ENCODE measurements at regions not wholly inside any gene's neighbourhood (a gene's known extent, or its start where the extent isn't known, plus 50 kb on each side); places are given as distances from the start of the nearest gene placed in this dataset.

DNA sequence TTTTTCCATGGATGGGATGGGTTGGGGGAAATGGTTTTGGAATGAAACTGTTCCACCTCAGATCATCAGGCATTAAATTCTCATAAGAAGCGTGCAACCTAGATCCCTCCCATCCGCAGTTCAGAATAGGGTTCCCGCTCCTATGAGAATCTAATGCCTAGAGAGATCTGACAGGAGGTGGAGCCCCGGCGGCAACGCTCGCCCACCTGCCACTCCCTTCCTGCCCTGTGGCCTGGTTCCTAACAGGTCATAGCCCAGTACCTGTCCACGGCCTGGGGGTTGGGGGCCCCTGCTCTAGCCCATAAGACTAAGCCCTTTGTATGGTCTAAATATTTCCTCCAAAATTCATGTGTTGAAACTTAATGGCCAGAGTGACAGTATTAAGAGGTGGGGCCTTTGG is 92.3 kb upstream of the SALL4 start:
- intact Hi-C loops (cut with DNase I) = no loop called here
- Histone ChIP-seq H3K27ac (no peak overlapping the region), H3K4me3 (no peak overlapping the region), H3K36me3 (no peaks in the 10 kb centered on the region), H3K4me1 (no peaks in the 10 kb centered on the region), H3K27me3 (no peaks in the 10 kb centered on the region), H3K9me3 (no peaks in the 10 kb centered on the region)
- WGBS, 2 donors = 70 to 72% methylated on average over 8 of the region's 8 CpGs
- no peak for DNase-seq
- no peak for ATAC-seq
- FAIRE-seq = no peak
- TF ChIP-seq, protein P1, sequence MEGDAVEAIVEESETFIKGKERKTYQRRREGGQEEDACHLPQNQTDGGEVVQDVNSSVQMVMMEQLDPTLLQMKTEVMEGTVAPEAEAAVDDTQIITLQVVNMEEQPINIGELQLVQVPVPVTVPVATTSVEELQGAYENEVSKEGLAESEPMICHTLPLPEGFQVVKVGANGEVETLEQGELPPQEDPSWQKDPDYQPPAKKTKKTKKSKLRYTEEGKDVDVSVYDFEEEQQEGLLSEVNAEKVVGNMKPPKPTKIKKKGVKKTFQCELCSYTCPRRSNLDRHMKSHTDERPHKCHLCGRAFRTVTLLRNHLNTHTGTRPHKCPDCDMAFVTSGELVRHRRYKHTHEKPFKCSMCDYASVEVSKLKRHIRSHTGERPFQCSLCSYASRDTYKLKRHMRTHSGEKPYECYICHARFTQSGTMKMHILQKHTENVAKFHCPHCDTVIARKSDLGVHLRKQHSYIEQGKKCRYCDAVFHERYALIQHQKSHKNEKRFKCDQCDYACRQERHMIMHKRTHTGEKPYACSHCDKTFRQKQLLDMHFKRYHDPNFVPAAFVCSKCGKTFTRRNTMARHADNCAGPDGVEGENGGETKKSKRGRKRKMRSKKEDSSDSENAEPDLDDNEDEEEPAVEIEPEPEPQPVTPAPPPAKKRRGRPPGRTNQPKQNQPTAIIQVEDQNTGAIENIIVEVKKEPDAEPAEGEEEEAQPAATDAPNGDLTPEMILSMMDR (IDR thresholded peaks at IDR 0.05) = no peak

DNA sequence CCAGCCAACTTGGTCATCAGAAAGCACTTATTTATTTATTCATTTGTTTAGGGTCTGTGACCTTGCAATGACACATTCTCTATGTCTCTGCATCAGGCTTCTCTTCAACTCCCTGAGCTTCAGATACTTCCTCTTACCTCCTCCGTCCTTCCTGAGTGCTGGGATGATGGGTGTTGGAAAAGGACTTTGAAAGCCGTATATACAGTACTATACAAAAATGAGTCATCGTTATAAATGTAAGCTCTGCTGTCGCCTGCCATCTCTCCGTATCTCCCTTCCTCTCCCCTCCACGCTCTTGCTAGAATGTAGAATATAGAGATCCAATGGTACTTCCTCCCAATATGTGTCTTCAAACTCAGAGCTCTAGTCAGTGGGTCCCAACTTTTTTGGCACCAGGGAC is 91.9 kb upstream of the SALL4 start:
- TF ChIP-seq, protein P1 (IDR thresholded peaks at IDR 0.05) = no peak
- intact Hi-C loops (cut with DNase I) = no loop called here
- Histone ChIP-seq H3K4me3 (no peak overlapping the region), H3K9me3 (no peaks in the 10 kb centered on the region), H3K36me3 (no peaks in the 10 kb centered on the region), H3K27ac (no peak overlapping the region), H3K27me3 (no peaks in the 10 kb centered on the region), H3K4me1 (no peaks in the 10 kb centered on the region)
- ATAC-seq (no peak), DNase-seq (no peak), FAIRE-seq (no peak)
- WGBS, 2 donors = 72 to 76% methylated on average over 6 of the region's 6 CpGs

DNA sequence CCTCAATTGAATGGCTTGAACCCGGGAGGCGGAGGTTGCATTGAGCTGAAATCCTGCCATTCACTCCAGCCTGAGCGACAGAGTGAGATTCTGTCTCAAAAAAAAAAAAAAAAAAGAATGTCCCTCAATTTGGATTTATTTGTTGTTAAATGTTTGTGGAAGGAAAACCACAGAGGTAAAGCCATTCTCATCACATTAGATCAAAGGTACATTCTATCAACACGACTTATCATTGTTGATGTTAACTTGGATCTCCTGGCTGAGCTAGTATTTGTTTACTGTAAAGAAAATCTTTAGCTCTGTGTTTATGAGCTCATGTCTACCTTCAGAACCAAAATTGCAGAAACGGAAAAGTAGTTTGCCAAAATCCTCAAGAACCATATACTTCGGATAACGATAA is 91.4 kb upstream of the SALL4 start:
- H3K4me3 ChIP-seq = no peak overlapping the region
- H3K36me3 ChIP-seq = no peaks in the 10 kb centered on the region
- FAIRE-seq (no peak), ATAC-seq (no peak), DNase-seq (no peak)
- intact Hi-C loops (cut with DNase I) = no loop called here
- no peaks in the 10 kb centered on the region for H3K27me3 ChIP-seq
- 50 to 59% methylated on average over 7 of the region's 7 CpGs for WGBS, 2 donors
- H3K4me1 ChIP-seq = no peaks in the 10 kb centered on the region
- H3K9me3 ChIP-seq = no peaks in the 10 kb centered on the region
- TF ChIP-seq, protein P1 (IDR thresholded peaks at IDR 0.05) = no peak
- no peak overlapping the region for H3K27ac ChIP-seq

DNA sequence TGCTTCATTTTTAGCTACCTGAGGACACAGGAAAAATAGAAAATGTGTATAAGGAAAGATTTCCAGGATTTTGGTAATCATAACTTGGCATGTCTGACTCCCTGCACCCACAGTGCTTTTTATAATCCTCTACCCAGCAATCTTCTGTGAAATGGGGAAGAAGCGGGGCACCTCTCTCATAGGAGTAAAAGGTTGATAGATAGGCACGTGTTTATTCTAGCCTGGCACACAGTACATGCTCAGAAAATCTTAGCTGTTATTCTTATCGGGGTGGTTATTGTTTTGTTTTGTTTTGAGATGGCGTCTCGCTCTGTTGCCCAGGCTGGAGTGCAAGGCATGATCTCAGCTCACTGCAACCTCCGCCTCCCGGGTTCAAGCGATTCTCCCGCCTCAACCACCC is 87.7 kb upstream of the SALL4 start:
- Histone ChIP-seq H3K9me3 (no peaks in the 10 kb centered on the region), H3K4me1 (no peaks in the 10 kb centered on the region), H3K36me3 (no peaks in the 10 kb centered on the region), H3K27me3 (no peaks in the 10 kb centered on the region), H3K27ac (no peak overlapping the region), H3K4me3 (no peak overlapping the region)
- FAIRE-seq (no peak), DNase-seq (no peak), ATAC-seq (no peak)
- WGBS, 2 donors = 64 to 74% methylated on average over 9 of the region's 9 CpGs
- TF ChIP-seq, protein P1 (IDR thresholded peaks at IDR 0.05) = no peak
- intact Hi-C loops (cut with DNase I) = no loop called here

DNA sequence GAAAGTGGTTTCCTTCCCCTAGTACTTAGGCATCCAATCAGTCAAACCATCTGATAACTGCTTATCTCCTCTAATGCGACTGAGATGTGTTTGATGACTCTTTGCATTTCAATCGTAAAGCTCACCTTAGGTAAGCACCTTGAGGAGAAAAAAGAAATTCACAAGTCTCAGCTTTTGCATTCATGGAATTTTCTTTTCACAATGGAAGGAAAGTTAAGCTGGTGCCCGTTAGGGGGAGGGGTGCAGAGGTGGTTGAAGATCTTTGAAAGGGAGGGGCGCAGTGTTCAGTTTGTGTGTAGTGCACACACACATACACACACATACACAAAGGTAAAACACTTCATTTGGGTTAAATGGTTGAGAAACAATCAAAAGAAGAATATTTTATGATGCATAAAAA is 87.1 kb upstream of the SALL4 start:
- FAIRE-seq = no peak
- no peaks in the 10 kb centered on the region for H3K9me3 ChIP-seq
- no peak for ATAC-seq
- TF ChIP-seq, protein P1 (IDR thresholded peaks at IDR 0.05) = no peak
- no peaks in the 10 kb centered on the region for H3K27me3 ChIP-seq
- no peaks in the 10 kb centered on the region for H3K36me3 ChIP-seq
- intact Hi-C loops (cut with DNase I) = no loop called here
- no peak overlapping the region for H3K27ac ChIP-seq
- 39 to 40% methylated on average over 4 of the region's 4 CpGs for WGBS, 2 donors
- DNase-seq = no peak
- no peak overlapping the region for H3K4me3 ChIP-seq
- H3K4me1 ChIP-seq = no peaks in the 10 kb centered on the region
